ENCODE measurements at regions not wholly inside any gene's neighbourhood (a gene's known extent, or its start where the extent isn't known, plus 50 kb on each side); places are given as distances from the start of the nearest gene placed in this dataset.

DNA sequence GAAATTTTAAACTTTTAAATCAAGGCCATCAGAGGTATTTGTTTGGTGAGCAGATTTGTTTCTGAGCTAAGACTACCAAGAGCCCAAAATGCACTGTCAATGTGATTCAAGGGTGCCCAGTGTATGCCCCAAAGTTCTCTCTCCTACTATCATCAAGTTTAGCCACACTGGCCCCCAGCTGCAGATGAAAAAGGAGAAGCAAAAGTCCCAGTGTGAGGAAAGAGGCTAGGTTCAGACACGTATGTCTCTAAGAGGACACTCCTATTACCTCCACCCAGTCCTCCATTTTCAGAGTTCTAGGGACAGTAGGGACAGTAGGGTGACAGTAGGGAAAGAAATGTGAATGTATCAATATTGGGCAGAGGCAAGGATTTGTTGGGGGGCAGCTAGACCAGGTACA lies 230.8 kb downstream of the CD83 start (continued):
- no peak for TF ChIP-seq ZBED4 (CRISPR knock-in tag; IDR thresholded peaks at IDR 0.05; ENCODE audit: borderline replicate concordance)

DNA sequence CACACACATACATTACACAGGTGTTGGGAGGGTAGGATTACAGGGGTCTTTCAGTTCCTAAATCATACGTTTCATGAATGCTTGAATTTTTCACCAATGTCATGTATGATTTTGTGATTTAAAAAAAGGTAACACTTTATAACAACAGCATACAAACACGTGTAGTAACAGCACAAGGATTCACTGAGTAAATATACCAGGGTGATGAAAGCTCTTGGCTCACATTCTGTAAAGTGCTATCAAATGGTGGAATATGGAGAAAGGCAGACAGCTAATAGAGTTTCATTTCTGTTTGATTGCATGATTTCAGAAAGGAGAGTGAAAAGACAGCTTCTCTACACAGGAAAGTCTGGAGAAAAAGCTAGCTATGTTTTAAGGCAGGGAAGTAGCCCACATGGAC lies 231.9 kb downstream of the CD83 start:
- no peak for ATAC-seq
- intact Hi-C loops (cut with micrococcal nuclease; ENCODE audit: unreplicated experiment) = no loop called here

DNA sequence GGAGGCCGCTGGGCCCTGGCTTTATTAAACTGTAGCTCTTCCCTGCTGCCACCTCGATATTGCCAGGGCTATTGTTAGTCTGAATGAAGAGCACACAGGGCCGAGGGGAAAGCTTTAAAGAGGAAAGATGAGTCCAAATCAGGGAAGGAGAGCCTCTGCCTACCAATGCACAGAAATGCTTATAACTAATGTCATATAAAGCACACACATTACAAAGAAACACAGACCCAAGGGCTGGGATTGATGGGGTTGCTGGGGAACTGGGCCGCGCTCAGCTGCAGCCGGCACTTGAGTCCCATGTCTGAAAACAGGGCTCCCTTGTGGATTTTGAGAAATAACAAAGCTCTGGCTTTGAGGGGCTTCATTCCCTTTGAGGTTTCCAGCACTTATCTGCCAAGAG lies 232.6 kb downstream of the CD83 start:
- Histone ChIP-seq H3K9me3 (ENCODE audit: low read length) (peaks cover 8% of the 10 kb centered on the region; the same call in 1 of the 2 replicates), H2AFZ (ENCODE audit: low read length) (no peak overlapping the region), H3K36me3 (replicated peaks in 1 of 2; ENCODE audit: control insufficient read depth in 1 of 2, insufficient read depth in 2 of 2, low read length in 2 of 2) (no peaks in the 10 kb centered on the region), H3K4me1 (ENCODE audit: insufficient read depth, low read length) (no peaks in the 10 kb centered on the region), H3K27me3 (ENCODE audit: control insufficient read depth in 1 of 2, insufficient read depth in 2 of 2, low read length in 2 of 2) (peaks cover 0 to 9% of the 10 kb centered on the region in 2 experiments; a peak in 2 of 5 replicates), H4K20me1 (ENCODE audit: insufficient read depth, low read length) (no peaks in the 10 kb centered on the region), H3K4me2 (ENCODE audit: low read depth, low read length) (no peak overlapping the region), H3K4me3 (replicated peaks in 1 of 3; ENCODE audit: insufficient read depth in 1 of 3, low read depth in 2 of 3, low read length in 3 of 3) (no peak overlapping the region), H3K9ac (ENCODE audit: insufficient read depth, low read depth, low read length) (no peak overlapping the region), H3K79me2 (ENCODE audit: insufficient read depth, low read length) (no peaks in the 10 kb centered on the region), H3K27ac (ENCODE audit: extremely low read length, insufficient read depth, low read length) (no peak overlapping the region)
- POLR2A ChIA-PET = no interaction called here
- in situ Hi-C loops (cut with HindIII; ENCODE audit: extremely low pct_ligation_motif_present, low pct_unique_long_range_greater_than_20kb) = no loop called here
- ATAC-seq (no peak), FAIRE-seq (no peak), DNase-seq (ENCODE audit: low spot score) (no peak)
- 33% methylated on average over 5 of the region's 6 CpGs for WGBS (ENCODE audit: low lambda C conversion rate)
- no TSS peak for BruUV-seq (replicated peaks)
- CTCF ChIA-PET (ENCODE audit: low intra/inter-chr PET ratio, low total read pairs) = no interaction called here
- intact Hi-C loops (cut with micrococcal nuclease; ENCODE audit: unreplicated experiment) = no loop called here
- TF ChIP-seq NFYC (CRISPR knock-in tag; IDR thresholded peaks at IDR 0.05) (no peak), ZC3H4 (CRISPR knock-in tag; IDR thresholded peaks at IDR 0.05; ENCODE audit: borderline replicate concordance) (no peak), ZNF451 (CRISPR knock-in tag; IDR thresholded peaks at IDR 0.05) (no peak), MTA3 (CRISPR knock-in tag; IDR thresholded peaks at IDR 0.05) (no peak), ARHGAP35 (CRISPR knock-in tag; IDR thresholded peaks at IDR 0.05; ENCODE audit: borderline replicate concordance) (no peak), ZNF160 (CRISPR knock-in tag; IDR thresholded peaks at IDR 0.05) (no peak), IRF9 (CRISPR knock-in tag; IDR thresholded peaks at IDR 0.05; ENCODE audit: borderline replicate concordance) (no peak), ZNF747 (CRISPR knock-in tag; IDR thresholded peaks at IDR 0.05; ENCODE audit: borderline replicate concordance) (no peak), ZNF138 (CRISPR knock-in tag; IDR thresholded peaks at IDR 0.05; ENCODE audit: low read depth) (no peak), KMT2A (CRISPR knock-in tag; IDR thresholded peaks at IDR 0.05) (no peak), KDM5B (CRISPR knock-in tag; IDR thresholded peaks at IDR 0.05; ENCODE audit: borderline replicate concordance) (no peak), ZFP62 (CRISPR knock-in tag; IDR thresholded peaks at IDR 0.05) (no peak)

More for the DNA sequence above, 231.9 kb downstream of the CD83 start:
- 29% methylated on average over 2 of the region's 2 CpGs for WGBS (ENCODE audit: low lambda C conversion rate)
- H2AFZ ChIP-seq (ENCODE audit: low read length) = no peak overlapping the region
- no peak overlapping the region for H3K4me3 ChIP-seq (replicated peaks in 1 of 3; ENCODE audit: insufficient read depth in 1 of 3, low read depth in 2 of 3, low read length in 3 of 3)
- H3K36me3 ChIP-seq (replicated peaks in 1 of 2; ENCODE audit: control insufficient read depth in 1 of 2, insufficient read depth in 2 of 2, low read length in 2 of 2) = no peaks in the 10 kb centered on the region
- no peak overlapping the region for H3K4me2 ChIP-seq (ENCODE audit: low read depth, low read length)
- no peaks in the 10 kb centered on the region for H3K79me2 ChIP-seq (ENCODE audit: insufficient read depth, low read length)
- peaks cover 8% of the 10 kb centered on the region; the same call in 1 of the 2 replicates for H3K9me3 ChIP-seq (ENCODE audit: low read length)
- TF ChIP-seq HDAC6 (IDR thresholded peaks at IDR 0.05; ENCODE audit: low read depth, low read length) (no peak), RXRB (CRISPR knock-in tag; IDR thresholded peaks at IDR 0.05; ENCODE audit: borderline replicate concordance) (no peak)
- BruUV-seq (replicated peaks) = no TSS peak
- in situ Hi-C loops (cut with HindIII; ENCODE audit: extremely low pct_ligation_motif_present, low pct_unique_long_range_greater_than_20kb) = no loop called here
- H3K27me3 ChIP-seq (ENCODE audit: control insufficient read depth in 1 of 2, insufficient read depth in 2 of 2, low read length in 2 of 2) = peaks cover 0 to 11% of the 10 kb centered on the region in 2 experiments; a peak in 2 of 5 replicates
- POLR2A ChIA-PET = no interaction called here
- no peak for DNase-seq (ENCODE audit: low spot score)
- H4K20me1 ChIP-seq (ENCODE audit: insufficient read depth, low read length) = no peaks in the 10 kb centered on the region
- CTCF ChIA-PET (ENCODE audit: low intra/inter-chr PET ratio, low total read pairs) = no interaction called here
- H3K9ac ChIP-seq (ENCODE audit: insufficient read depth, low read depth, low read length) = no peak overlapping the region
- H3K4me1 ChIP-seq (ENCODE audit: insufficient read depth, low read length) = no peaks in the 10 kb centered on the region
- no peak for FAIRE-seq
- no peak overlapping the region for H3K27ac ChIP-seq (ENCODE audit: extremely low read length, insufficient read depth, low read length)

Data from HepG2 (cell line).